Activated CD4-positive, CD25-positive, alpha-beta regulatory T cell treated with anti-CD3 and anti-CD28 coated beads, Interleukin-2, amount 50 U/mL, for 16 hours (primary cell): ENCODE measurements at regions not wholly inside any gene's neighbourhood (a gene's known extent, or its start where the extent isn't known, plus 50 kb on each side); places are given as distances from the start of the nearest gene placed in this dataset.

Source experiments
- DNase-seq: peaks from one replicate; pipeline ENCODE4 v3.0.0-alpha.2; 2020; ENCODE audit warnings: low read depth, low spot score

DNA sequence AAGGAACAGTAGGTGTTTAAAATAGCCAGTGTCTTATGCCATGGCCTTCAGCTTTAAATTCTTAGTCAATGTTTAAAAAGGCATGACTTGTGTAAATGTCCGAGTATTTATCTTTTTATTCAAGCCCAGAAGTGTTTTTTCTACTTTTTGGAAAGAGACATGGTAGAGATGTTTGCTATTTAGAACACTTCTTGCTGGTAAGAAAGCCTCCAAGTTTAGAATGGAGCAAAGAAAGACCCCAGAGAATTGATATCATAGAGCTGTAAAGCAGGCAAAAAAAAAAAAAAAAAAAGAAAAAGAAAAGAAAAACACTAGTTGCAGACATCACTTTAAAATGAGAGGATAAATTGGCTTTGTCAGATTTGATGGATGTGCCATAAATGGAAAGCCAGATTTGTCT lies 375.1 kb downstream of the TMEM167A start:
- no peak for DNase-seq

DNA sequence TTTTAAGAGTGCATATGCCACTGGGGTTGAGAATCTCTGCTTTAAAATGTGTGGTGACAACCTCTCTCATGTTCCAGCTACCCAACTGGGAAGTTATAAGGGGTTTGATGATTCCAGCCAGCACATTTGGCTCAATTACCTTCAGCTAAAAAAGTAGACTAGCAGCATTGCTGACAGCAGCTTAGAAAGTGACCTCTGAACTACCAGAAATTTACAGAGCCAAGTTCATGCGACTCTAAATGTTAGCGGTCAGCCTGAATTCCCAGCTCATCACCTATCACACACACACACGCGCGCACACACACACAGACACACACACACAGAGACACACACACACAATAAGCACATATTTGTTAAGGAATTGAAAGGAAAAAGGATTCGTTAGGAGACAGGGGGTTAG lies 377.5 kb downstream of the TMEM167A start:
- no peak for DNase-seq

DNA sequence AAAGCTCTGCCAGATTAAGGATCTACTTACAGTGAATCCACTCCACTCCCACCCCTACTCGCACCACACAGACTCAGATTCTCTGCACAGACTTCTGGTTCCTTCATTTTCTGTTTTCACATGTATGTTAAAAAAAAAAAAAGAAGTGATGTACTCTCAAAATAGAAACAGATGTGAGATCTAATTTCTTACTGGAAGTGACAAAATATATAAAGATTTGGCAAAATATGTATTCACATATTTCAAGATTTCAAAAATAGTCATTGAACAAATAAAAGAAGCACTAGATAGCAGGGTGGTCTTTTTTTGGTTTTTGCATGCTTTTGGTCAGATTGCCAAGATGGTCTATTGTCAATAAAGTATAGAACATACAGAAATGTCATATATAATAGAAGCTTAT lies 379.2 kb downstream of the TMEM167A start:
- no peak for DNase-seq

DNA sequence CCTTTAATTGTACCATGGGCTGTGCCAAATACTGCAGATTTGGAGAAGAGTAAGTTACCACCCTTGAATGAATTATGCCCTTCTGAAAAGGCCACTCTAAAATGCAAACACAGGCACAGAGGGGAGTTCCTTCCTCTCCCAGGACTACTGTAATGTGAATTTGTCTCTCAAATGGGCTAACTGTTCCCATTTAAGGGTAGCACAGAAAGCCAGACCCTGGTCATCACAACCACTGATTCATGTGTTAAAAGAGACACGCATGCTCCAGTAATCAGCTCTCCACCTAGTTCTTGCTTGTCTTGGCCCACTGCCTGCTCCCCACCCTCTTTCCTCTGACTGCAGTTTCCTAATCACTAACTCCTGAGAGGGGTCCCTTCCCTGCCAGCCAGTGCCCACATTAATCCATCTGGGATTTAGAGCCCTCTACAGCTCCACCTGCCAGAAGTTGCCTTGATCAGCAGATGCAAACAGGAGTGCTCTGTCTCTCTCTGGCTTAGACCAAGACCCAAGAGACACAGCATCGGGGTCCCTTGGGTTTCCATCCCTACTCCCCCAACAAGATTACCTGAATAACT lies 382.4 kb downstream of the TMEM167A start:
- no peak for DNase-seq

DNA sequence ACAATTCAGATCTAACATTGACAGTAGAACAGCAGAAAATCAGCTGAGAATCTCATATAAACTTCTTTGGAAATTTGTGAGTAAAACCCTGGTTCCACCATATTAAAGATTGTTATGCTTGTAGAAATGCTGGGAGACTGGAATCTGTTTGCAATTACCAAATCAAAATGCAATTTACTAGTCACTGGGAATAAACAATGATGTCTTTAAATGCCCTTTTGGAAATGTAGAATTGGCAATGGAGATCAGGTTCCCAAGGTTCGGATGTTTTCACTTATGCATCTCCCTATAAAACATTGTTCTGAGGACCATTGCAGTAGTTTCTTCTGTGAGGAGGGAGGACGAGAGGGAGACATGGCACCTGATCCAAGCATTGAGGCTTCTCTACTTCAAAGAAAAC lies 384.4 kb downstream of the TMEM167A start:
- no peak for DNase-seq

DNA sequence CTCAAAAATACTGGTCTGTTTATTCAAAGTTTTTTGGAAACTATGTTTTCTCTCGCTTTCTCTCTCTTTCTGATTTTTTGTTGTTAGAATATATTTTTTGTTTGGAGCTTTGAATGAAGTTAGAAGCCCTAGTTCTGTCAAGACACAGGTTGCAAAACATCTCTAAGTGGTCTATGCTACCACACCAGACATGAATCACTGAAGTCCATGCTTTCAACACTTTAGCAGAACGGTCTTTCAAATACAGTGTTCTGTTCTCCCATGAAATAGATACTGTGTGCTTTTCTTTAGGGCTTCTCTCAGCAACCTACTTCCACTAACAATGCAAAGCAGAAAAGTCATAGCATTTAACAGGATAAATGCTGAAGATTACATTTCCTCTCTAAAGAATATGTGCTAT lies 392.5 kb downstream of the TMEM167A start:
- DNase-seq: no peak

DNA sequence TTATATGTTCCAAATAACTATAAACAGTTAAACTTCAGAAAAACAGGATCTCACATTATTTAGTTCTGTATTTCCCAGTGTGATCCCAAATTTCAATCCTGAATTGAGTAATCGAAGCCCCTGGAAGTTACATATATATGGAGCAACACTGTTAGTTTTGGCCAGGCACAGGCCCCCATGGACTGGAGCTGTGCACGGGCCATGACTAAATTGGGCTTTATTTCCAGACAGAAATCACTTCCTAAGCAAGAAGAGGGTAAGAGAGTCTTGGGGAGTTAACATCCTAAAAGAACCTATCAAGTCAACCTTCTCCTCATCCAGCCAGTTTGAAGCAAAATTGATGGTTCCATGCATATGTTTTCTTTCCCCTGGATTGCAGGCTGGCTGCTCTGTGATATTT lies 393.0 kb downstream of the TMEM167A start:
- no peak for DNase-seq

DNA sequence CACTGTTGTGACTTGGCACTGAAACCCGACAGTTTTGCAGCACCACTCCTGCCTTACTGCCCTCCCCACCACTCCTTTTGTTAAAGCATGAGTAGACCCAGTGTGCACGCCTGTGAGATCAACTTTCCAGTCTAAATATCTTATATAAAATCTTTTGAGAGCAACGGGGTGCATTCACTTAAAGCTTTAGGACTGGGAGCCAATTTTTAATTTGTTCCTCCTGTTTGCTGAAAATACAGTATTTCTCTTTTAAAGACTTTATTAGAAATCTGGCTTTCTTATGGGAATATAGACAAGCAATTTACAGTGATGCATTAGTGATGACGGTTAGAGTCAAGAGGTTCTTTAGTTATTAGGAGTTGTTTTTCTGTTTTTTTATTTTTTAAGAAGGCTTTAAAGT lies 397.5 kb downstream of the TMEM167A start:
- no peak for DNase-seq

DNA sequence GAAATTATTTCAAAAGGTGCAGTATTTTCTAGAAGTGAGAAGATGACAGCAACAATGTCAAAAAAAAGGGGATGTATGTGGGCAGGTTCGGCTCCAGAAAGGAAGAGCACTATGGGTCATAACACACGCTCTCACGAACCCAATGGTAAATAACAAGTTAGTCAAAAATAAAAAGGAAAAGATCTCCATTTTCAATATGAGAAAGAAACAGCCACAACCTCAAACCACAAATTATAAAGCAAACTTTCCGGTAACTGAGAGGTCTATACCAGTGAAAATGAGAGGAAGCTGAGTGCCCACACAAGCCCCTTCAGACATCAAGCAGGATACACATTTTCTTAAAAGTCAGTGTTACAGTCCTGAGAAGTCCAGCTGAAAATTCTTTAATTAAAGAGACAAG lies 398.5 kb upstream of the RPS23 start:
- no peak for DNase-seq

DNA sequence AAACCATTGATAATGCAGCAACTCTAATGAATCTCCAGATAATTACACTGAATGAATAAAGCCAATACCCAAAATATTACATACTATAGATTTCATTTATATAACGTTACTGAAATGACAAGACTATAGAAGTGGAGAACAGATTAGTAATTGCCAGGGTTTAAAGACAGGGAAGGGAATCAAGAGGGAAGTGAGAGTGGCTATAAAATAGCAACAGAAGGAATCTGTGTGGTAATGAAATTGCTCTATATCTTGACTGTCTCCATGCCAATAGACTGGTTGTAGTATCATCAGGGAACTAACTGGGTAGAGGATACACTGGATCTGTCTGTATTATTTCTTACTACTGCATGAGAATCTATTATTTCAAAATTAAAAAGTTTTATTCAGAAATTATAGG lies 396.5 kb upstream of the RPS23 start:
- DNase-seq: no peak

DNA sequence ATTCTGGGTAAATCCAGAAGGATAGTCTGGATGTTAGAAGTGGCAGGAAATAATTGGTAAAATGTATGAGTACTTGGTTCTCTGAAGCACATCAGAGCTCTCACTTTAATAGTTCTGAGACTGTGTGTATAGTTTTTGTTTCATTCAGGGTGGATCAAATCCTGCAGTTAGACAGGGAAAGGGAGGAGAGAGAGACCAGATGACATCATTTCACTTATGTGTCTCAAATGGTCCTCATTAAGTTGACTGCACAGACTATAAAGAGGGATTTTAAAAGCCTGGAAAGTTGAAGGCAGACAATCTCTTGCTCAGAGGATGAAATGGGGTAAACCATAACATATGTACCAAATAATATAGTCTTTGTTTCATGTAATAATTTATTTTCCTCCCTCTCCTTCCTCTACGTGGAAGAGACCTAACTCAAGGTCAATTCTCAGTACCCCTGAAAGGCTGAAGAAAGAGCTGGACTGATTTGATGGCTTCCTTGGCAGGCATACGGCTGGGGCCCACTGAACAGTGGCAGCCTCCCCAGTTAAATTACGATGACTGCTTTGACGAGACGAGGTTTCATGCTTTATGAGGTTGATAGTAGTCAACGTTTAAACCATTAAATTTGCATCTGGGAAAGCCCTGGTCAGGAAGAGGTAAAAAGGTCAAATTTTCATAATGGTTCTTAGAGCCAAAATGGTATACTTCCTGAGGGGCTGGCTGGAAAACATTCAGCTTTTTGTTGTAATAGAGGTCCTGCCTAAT lies 395.1 kb upstream of the RPS23 start:
- no peak for DNase-seq

DNA sequence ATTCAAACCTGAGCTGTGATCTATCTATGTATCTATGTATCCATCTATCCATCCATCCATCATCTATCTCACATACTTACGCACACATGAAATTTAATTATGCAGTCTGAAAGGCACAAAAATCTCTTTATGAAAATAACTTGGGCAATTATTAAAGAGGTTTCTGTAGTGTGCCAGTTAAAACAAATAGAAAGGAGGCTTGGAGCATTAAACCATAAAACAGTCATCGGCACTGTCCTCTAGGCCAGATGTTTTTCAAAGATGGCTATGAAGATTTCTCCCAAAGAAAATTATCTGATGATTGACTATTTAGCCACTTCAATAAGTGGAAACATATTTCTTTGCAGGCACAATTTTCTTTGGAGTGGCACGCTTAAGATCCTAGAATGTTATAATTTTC lies 392.5 kb upstream of the RPS23 start:
- DNase-seq: no peak

DNA sequence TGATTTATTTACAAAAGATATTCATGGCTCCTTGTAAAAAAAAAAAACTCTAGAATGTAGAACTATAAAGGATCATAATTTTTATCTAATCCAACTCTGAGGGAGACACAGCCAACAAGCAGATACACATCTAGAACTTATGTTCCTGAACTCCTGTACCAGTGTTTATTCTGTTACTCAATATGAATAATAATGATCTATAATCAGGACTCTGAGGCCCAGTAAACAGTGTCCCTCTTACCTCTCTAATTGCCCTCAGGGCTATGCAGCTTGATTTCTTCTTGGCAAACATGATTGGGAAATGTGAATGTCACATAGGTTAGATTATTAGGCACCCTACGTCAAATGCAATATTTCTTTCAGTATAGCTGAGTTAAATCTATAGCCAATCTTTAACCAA lies 391.6 kb upstream of the RPS23 start:
- no peak for DNase-seq

DNA sequence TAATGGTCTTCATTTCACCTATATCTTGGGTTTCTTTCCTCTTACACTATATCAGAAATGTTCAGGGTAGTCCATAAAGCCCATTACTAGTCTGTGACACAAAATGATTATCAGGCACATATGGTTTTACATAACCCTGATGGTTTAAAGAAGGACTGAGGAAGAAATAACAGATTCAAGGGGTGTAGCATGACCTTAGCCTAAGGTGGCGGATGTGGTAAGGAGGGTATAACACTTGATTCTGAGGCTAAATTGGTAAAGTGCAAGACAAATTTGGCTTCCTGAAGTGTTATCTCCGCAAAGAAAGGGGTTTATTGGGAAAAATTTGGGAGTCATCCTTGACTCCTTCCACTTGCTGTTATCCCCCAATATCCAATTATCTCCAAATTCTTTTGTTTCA lies 388.2 kb upstream of the RPS23 start:
- no peak for DNase-seq

DNA sequence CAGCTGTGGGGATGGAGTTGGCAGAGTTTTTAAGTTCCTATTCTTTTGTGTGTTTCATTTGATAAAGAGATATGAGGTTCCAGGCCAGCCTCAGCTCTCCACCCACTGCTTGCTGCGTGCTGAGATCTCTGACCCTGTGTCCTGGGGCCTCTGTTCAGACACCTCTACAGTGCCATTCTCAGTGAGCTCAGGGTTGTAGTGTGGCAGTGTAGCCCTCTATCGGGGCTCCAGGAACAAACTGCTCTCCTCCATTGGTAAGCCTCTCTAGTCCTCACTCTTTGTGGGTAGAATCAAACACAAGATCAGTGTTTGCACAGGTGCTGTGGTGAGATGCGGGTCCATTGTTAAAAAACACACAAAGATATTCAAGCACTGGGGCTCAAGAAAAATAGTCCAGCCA lies 386.6 kb upstream of the RPS23 start:
- no peak for DNase-seq

DNA sequence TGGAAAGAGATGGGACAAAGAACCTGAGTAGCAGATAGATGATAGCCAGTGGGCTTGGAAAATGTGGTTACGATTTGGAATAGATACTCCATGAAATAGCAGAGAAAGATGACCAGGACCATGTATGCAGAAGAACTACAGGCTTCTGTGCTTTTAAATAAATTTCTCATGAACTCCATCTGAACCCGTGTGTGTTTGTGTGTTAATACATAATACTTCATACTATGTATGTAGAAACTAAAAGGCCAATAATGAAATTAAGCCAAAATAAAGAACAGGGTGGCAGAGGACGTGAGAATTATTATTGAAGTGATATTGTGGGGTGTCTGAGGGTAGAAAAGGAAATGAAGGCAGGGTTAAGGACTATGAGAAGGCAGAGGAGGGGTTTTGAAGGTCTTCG lies 385.1 kb upstream of the RPS23 start:
- no peak for DNase-seq

DNA sequence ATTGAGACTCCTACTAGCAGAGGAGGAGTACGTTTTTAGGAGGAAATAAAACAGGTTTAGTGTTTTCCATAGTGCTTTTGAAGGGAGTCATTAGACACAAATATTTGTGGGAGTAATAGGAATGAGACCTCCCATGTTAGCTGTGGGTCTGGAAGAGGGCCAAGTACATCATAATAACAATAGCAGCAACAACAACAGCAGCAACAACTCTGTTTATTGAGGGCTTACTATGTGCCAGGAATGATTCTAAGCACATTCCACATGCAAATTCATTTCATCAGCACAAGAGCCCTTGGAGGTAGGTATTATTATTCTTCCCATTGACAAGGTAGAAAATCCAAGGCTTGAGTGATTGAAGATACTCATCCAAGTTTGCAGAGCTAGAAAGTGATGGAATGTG lies 384.2 kb upstream of the RPS23 start:
- no peak for DNase-seq

DNA sequence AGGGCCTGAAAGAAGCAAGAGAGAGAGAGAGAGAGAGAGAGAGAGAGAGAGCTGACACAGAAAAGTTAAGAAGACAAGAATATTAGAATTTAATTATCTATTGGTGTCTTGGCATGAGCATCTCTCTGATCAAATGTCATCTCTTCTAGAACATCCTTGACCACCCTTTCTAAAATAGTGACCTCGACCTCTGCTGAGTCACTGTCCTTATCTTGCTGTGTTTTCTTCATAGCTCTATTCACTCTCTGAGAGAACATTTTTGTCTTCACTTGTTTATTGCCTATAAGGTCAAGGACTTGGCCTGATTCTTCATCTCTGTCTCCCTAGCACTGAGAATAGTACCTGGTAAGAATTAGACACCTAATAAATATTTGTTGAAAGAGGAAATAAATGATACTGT lies 383.8 kb upstream of the RPS23 start:
- no peak for DNase-seq

DNA sequence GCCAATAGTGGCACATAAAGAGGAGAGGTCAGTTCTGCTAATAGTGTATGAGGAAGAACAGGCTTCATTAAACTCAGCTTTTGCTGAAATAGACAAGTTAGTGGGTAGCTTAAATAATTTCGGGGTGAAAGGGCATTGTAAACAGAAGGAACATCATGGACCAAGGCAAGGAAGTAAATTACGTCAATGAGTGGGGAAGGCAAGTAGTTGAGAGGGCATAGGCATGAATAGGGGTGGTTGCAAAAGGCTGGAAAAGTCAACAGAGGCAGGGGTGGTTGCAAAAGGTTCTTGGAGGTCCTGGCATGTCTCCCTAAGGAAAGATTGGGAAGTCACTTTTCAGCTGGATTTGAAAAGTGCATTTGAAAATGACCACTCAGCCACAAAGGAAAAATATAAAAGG lies 383.3 kb upstream of the RPS23 start:
- DNase-seq: no peak

DNA sequence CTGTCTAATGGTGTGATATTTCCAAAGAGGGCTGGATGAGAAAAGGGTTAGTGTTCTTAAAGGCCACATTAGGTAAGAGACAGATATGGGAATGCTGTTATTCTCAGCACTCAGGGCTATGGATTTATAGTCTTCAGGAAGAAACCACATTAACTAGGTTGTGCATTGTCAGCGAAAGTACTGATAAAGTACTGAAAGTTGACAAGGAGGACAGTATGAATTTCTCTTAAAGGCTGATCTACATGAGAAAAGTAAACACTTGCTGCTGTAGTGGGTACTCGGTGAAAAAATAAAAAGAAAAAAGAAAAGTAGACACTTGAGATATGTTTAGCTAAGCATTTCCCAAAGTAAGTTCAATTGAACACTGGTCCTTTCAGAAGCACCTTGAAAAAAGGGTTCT lies 381.0 kb upstream of the RPS23 start:
- DNase-seq: no peak

DNA sequence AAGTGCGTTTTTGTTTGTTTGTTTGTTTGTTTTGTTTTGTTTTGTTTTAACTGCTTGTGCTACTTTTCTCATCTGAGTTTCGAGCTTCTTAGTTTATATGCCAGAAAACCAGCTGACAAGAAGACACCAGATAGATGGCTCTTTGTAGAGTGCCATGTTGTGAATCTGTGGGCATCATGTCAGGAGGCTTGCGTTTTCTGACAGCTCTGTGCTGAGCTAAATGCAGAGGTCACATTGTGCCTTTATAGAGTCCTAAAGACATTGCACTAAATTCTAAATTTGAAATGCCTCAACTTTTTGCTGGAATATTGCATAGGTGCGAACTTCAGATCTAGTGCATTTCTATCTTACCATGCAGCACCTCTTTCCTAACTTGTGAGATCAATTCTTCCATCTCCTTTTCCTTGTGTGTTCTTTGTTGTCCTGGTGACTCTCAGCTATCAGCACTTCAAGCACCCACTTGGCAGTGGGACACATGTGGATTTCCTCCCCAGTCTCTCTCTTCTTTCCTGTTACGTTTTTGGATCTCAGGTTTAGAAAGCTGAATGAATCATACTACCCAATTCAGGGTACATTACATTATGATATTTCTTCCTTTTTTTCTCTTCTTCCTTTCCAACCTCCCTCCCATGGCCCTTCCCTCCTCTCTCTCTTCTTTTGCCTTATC lies 379.0 kb upstream of the RPS23 start:
- DNase-seq: no peak

DNA sequence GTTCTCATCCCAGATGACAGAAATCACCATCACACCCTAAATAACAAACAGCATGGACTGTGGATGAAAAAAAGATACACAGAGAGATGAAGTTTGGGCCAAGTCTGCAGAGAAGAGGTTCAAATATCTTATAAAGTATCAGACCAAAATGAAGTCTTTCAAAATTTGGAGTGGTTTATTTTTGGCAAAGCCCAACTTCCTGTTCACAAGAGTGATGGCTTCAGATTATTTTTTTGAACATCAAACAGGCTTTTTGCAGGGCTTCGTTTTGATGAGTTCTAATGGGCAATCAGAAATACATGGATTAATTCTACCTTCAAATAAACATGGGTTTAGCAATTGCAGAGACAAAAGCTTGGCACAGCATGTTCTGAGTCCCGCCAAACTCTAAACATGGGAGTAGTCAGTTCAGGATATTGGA lies 378.2 kb upstream of the RPS23 start:
- no peak for DNase-seq

DNA sequence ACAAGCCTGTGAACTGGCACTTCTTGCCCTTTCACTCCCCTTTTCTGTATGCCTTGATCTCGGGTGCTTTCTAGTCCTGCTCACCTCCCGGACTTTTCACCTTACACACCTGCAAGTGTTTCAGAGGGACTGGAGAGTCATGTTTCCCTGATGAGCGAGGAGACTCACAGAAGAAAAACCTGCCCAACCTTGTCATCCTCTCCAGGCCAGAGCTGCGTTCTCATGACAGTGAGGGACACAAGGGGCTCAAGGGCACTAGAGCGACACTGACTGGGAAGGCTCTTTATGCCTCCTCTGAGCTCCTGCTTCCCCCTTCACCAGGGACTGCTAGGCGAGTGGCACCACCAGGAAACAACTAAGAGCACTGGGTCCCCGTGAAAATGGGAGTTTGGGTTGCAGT lies 376.9 kb upstream of the RPS23 start:
- no peak for DNase-seq
